PC-9 (cell line): ENCODE measurements at regions not wholly inside any gene's neighbourhood (a gene's known extent, or its start where the extent isn't known, plus 50 kb on each side); places are given as distances from the start of the nearest gene placed in this dataset.
A peak's percentile ranks its signal among the peaks of the same experiment; 100 is the strongest.

Source experiments
- BruUV-seq: library from RNA; stranded (reverse); fragments of 400-500 nt; replicated peaks from 2 replicates; lab custom pipeline; 2021; lab: Mats Ljungman, UMichigan
- CTCF ChIA-PET: fragments of 300-600 bp; sonication (Branson Sonifier 250); formaldehyde crosslinking; loops from one replicate; lab custom pipeline; 2022; ENCODE audit warnings: antibody characterized with exemption; lab: Charles Lee
- POLR2A ChIA-PET: fragments of 300-600 bp; sonication (Branson Sonifier 250); formaldehyde crosslinking; loops from one replicate; lab custom pipeline; 2022; ENCODE audit warnings: antibody characterized with exemption; ENCODE audit not compliant: unreplicated experiment; lab: Charles Lee
- DNase-seq, 2 experiments: peaks; one replicate each; pipeline versions ENCODE4 v3.0.0 to v3.0.0-alpha.2; 2015 to 2022; ENCODE audit warnings: mixed read lengths in 1 of 2
- H2AFZ ChIP-seq: fragments of 200-600 bp; sonication (generic); 2 replicates; pipeline ENCODE4 v1.8.1; 2017; ENCODE audit warnings: antibody characterized with exemption
- H3F3A ChIP-seq: fragments of 200-600 bp; sonication (generic); 2 replicates; pipeline ENCODE4 v1.8.1; 2017; ENCODE audit warnings: antibody characterized with exemption, mild to moderate bottlenecking, low read depth; ENCODE audit not compliant: insufficient read depth
- H3K27ac ChIP-seq: fragments of 200-600 bp; sonication (generic); 2 replicates; pipeline ENCODE4 v1.6.1; 2016; ENCODE audit warnings: mixed run types
- H3K27me3 ChIP-seq: fragments of 200-600 bp; sonication (generic); 2 replicates; pipeline ENCODE4 v1.6.1; 2016; ENCODE audit warnings: low read depth, mixed run types; ENCODE audit not compliant: insufficient read depth
- H3K36me3 ChIP-seq: fragments of 200-600 bp; sonication (generic); 2 replicates; pipeline ENCODE4 v1.6.1; 2016; ENCODE audit warnings: low read depth, mixed run types
- H3K4me1 ChIP-seq: fragments of 200-600 bp; sonication (generic); replicated peaks from 2 replicates; pipeline ENCODE4 v1.6.1; 2016; ENCODE audit warnings: mixed run types; ENCODE audit not compliant: insufficient read depth
- H3K4me2 ChIP-seq: fragments of 200-600 bp; sonication (generic); 2 replicates; pipeline ENCODE4 v1.6.1; 2017; ENCODE audit warnings: mixed run types
- H3K4me3 ChIP-seq: fragments of 200-600 bp; sonication (generic); 2 replicates; pipeline ENCODE4 v1.6.1; 2016; ENCODE audit warnings: mixed run types
- H3K79me2 ChIP-seq: fragments of 200-600 bp; sonication (generic); 2 replicates; pipeline ENCODE4 v1.6.1; 2017; ENCODE audit warnings: low read depth, mixed run types
- H3K9me2 ChIP-seq: fragments of 200-600 bp; sonication (generic); 2 replicates; pipeline ENCODE4 v1.8.1; 2017; ENCODE audit warnings: mild to moderate bottlenecking; ENCODE audit not compliant: insufficient read depth
- H3K9me3 ChIP-seq: fragments of 200-600 bp; sonication (generic); 2 replicates; pipeline ENCODE4 v1.8.1; 2016; ENCODE audit warnings: low read depth; ENCODE audit not compliant: insufficient read depth
- H4K20me1 ChIP-seq: fragments of 200-600 bp; sonication (generic); 2 replicates; pipeline ENCODE4 v1.8.1; 2017; ENCODE audit not compliant: insufficient read depth
- CTCF ChIP-seq: fragments of 200-600 bp; sonication (generic); conservative IDR thresholded peaks from 2 replicates; pipeline ENCODE4 v1.6.1; 2017; ENCODE audit warnings: mixed run types, antibody characterized with exemption, mild to moderate bottlenecking, moderate library complexity
- EZH2 ChIP-seq: fragments of 200-600 bp; sonication (generic); IDR thresholded peaks from 2 replicates; pipeline ENCODE4 v1.8.0; 2017; ENCODE audit warnings: antibody characterized with exemption, low read depth
- intact Hi-C: fragments of 100-400 bp; cut with micrococcal nuclease; formaldehyde crosslinking; loops from one replicate; pipeline ENCODE4 v1.10.0; 2022; ENCODE audit not compliant: unreplicated experiment

DNA sequence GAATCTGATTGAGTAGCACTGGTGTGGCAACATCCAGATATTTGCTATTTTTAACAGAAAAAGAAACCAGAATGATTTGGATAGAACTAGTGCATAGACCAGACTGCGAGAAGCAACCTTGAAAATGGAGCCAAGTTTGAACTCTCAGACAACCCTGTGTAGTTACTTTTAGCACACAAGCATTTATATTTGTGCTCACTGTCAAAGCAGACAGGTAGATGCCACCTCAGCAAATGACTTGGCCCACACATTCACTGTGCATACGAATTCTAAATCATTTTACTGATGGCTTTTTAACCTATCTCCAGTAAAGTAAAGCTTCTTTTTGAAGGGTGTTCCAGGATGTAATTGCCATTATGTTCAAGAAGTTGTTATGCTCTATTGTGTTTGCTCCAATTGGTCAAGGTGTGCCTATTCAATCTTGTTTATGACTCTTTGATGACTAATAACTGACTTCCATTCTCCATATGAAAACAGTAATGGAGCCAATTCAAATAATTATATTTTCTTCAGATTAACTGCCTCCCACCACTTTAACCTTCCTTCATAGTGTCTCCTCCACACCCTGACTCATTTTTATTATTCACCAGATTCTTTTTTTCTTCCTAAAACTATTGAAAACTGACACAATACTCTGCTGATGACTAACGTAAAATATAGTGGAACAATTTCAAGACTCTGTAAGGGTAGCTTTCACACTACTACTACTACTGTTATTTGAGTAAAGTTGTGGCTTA lies 138.5 kb downstream of the CCER1 start:
- Histone ChIP-seq H3K4me3 (no peak overlapping the region), H3K36me3 (no peaks in the 10 kb centered on the region), H3K27ac (no peak overlapping the region), H3K79me2 (no peaks in the 10 kb centered on the region), H3K4me2 (no peak overlapping the region), H3F3A (no peaks in the 10 kb centered on the region), H3K27me3 (no peaks in the 10 kb centered on the region), H3K4me1 (no peaks in the 10 kb centered on the region), H4K20me1 (no peaks in the 10 kb centered on the region), H3K9me2 (no peaks in the 10 kb centered on the region), H2AFZ (no peak overlapping the region), H3K9me3 (0 out of 2 replicates have a peak, but pooled peaks cover 3% of the 10 kb centered on the region)
- intact Hi-C loops = no loop called here
- ChIA-PET POLR2A (no interaction called here), CTCF (no interaction called here)
- TF ChIP-seq CTCF = no peak
- TF ChIP-seq EZH2 = no peak
- DNase-seq = no peak
- no TSS peak for BruUV-seq

DNA sequence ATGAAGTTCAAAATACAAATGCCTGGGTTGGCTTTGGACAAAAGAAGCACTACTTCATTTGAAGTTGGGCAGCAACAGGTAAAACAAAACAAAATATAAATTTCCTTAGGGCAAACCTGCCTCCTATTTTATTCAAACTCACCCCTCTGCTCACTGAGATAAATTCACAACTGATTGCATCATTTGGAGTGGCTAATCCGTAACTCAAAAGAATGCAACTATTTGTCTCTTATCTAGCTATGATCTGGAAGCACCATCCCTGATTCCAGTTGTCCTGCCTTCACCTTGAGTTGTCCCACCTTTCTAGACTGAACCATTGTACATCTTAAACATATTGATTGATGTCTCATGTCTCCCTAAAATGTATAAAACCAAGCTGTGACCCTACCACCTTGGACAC lies 145.0 kb downstream of the CCER1 start:
- no peak for DNase-seq
- no TSS peak for BruUV-seq
- CTCF ChIA-PET = no interaction called here
- no peaks in the 10 kb centered on the region; the same call in 1 of the 2 replicates for H3K4me1 ChIP-seq
- POLR2A ChIA-PET = interaction anchor here (0.6 kb wide), 1 partner anchor 96 kb away, joined by 4 read pairs; no protein-coding TSS in a partner anchor
- no peaks in the 10 kb centered on the region for H3K79me2 ChIP-seq
- peaks cover 5% of the 10 kb centered on the region; the same call in 1 of the 2 replicates for H3K9me3 ChIP-seq
- no peaks in the 10 kb centered on the region for H3F3A ChIP-seq
- no peak overlapping the region for H3K4me2 ChIP-seq
- no peaks in the 10 kb centered on the region for H3K9me2 ChIP-seq
- intact Hi-C loops = no loop called here
- H3K36me3 ChIP-seq = no peaks in the 10 kb centered on the region
- H3K27me3 ChIP-seq = no peaks in the 10 kb centered on the region
- no peaks in the 10 kb centered on the region for H4K20me1 ChIP-seq
- TF ChIP-seq CTCF = no peak
- TF ChIP-seq EZH2 = no peak
- H3K27ac ChIP-seq = no peak overlapping the region
- no peak overlapping the region for H2AFZ ChIP-seq
- H3K4me3 ChIP-seq = no peak overlapping the region

GRCh38 chr12:90808568-90808967 lies 146.4 kb downstream of the CCER1 start:
- no TSS peak for BruUV-seq
- H3K79me2 ChIP-seq = no peaks in the 10 kb centered on the region
- no peaks in the 10 kb centered on the region for H3K27me3 ChIP-seq
- H3K9me2 ChIP-seq = no peaks in the 10 kb centered on the region; the same call in 1 of the 2 replicates
- POLR2A ChIA-PET = interaction anchor here (0.7 kb wide), 1 partner anchor 507 kb away, joined by 3 read pairs; no protein-coding TSS in a partner anchor
- H4K20me1 ChIP-seq = no peaks in the 10 kb centered on the region
- CTCF ChIA-PET = no interaction called here
- no peak overlapping the region for H2AFZ ChIP-seq
- H3K36me3 ChIP-seq = no peaks in the 10 kb centered on the region
- H3K27ac ChIP-seq = no peak overlapping the region
- no peak overlapping the region for H3K4me3 ChIP-seq
- peak in 1 of 2 experiments; percentile 58 for DNase-seq
- intact Hi-C loops = no loop called here
- H3K9me3 ChIP-seq = peaks cover 5% of the 10 kb centered on the region; the same call in 1 of the 2 replicates
- TF ChIP-seq CTCF (no peak), EZH2 (no peak)
- no peaks in the 10 kb centered on the region for H3F3A ChIP-seq
- peak overlapping the region; percentile 22 for H3K4me2 ChIP-seq
- H3K4me1 ChIP-seq = no peaks in the 10 kb centered on the region; the same call in 1 of the 2 replicates
